ENCODE measurements at regions not wholly inside any gene's neighbourhood (a gene's known extent, or its start where the extent isn't known, plus 50 kb on each side); places are given as distances from the start of the nearest gene placed in this dataset.

GRCh38 chr6:22807818-22808217 is 238.5 kb downstream of the HDGFL1 start:
- no peak for DNase-seq (ENCODE audit: low read depth in 2 of 2)

DNA sequence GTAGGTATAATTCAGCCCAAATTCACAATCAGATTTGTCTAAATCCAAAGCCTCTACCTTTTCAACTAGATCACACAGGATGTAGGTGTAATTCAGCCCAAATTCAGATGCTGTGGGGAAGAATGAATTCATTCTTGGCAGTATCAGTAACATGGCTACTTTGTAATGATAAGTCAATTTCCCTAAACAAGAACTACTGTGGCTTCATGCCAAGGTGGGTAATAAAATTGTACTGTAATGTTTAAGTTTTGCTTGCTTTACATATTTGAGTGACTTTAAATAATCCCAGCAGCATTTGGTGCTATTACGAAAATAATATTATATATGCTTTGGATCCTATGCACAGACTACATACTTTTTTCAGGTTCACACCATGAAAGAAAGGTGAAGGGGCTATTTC is 239.1 kb downstream of the HDGFL1 start:
- no peak for DNase-seq (ENCODE audit: low read depth in 2 of 2)

- no peak for DNase-seq (ENCODE audit: low read depth in 2 of 2)
Observed at GRCh38 chr6:22809370-22809769, 240.0 kb downstream of the HDGFL1 start.

GRCh38 chr6:22819209-22819608 is 249.8 kb downstream of the HDGFL1 start:
- no peak for DNase-seq (ENCODE audit: low read depth in 2 of 2)

GRCh38 chr6:22821664-22822320 is 252.4 kb downstream of the HDGFL1 start:
- DNase-seq (ENCODE audit: low read depth in 2 of 2) = peak; percentile 58 to 68

GRCh38 chr6:22825210-22825609 is 255.8 kb downstream of the HDGFL1 start:
- DNase-seq (ENCODE audit: low read depth in 2 of 2) = no peak

- DNase-seq (ENCODE audit: low read depth in 2 of 2) = peak in 1 of 2 experiments; percentile 20
Observed at GRCh38 chr6:22826961-22827360, 257.6 kb downstream of the HDGFL1 start.

DNA sequence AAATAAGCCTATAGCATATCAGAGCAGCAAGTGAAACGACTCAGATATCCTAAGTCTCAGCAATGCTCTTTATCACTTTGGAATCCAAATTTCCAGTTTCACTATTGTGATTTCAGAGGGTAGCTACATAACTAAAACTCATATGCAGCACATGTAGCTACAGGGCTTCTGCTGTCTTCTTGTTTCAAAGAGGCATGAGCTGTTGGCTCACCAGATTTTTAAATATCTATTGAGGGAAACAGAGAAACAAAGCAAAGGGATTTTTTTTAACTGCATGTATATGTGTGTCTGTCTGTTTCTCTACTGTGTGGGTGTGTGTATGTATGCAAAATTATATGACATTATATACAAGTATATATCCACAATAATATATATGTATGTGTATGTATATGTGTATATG is 258.4 kb downstream of the HDGFL1 start:
- no peak for DNase-seq (ENCODE audit: low read depth in 2 of 2)

GRCh38 chr6:22828179-22829062 is 259.1 kb downstream of the HDGFL1 start:
- DNase-seq (ENCODE audit: low read depth in 2 of 2) = peak; percentile 95 to 97

GRCh38 chr6:22829070-22829469 is 259.7 kb downstream of the HDGFL1 start:
- no peak for DNase-seq (ENCODE audit: low read depth in 2 of 2)

GRCh38 chr6:22830463-22830862 is 261.1 kb downstream of the HDGFL1 start:
- no peak for DNase-seq (ENCODE audit: low read depth in 2 of 2)

DNA sequence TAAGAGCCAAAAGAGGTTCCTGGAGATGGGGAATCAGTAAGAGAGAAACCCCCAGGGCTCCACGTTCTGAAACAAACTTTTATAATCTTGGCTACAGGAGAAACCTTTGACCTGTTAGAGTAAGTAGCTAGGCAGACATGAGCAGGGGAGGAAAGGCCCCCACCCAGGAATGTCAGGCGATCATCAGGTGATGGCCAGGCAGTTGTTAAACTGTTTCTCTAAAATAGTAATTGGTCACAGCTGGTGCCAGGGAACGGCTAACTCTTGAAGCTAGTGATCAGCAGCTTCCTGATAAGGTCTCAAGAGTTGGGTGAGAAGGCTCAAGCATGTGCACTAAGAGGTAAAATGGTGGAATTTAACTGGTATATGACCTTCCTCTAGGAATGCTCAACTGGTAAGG is 263.8 kb downstream of the HDGFL1 start:
- DNase-seq (ENCODE audit: low read depth in 2 of 2) = no peak

DNA sequence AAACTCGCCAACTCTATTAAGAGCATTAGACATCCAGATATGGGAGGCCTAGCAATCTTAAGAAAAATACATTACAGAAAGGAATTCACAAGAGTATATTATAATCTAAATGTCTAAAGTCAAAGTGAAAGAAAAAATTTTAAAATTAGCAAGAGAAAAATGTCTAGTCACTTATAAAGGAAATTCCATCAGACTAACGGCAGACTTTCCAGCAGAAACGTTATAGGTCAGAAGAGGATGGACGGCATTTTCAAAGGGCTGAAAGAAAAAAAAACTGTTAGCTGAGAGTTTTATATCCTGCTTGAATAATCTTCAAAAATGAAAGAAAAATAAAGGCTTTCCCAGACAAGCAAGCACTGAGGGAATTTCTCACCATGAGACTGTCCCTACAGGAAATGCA is 269.0 kb downstream of the HDGFL1 start:
- DNase-seq (ENCODE audit: low read depth in 2 of 2) = no peak

- no peak for DNase-seq (ENCODE audit: low read depth in 2 of 2)
Observed at GRCh38 chr6:22845467-22845866, 276.1 kb downstream of the HDGFL1 start.

DNA sequence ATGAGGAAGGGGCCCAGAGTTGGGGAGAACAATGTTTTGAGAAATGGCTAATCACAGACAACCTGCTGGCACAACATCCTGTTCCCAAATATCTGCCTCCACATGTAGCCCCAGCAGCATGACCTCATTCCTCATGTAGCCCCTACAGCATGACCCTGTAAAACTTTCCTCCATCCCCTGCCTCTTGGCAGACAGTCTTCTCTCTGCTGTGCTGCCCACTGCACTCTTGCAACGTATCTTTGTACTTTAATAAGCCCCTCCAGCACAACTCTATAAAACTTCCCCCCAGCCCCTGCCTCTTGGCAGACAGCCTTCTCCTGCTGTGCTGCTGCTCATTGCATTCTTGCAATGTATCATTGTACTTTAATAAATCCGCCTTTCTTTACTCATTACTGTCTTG is 278.8 kb downstream of the HDGFL1 start:
- no peak for DNase-seq (ENCODE audit: low read depth in 2 of 2)

GRCh38 chr6:22849921-22850320 is 280.6 kb downstream of the HDGFL1 start:
- no peak for DNase-seq (ENCODE audit: low read depth in 2 of 2)

GRCh38 chr6:22852101-22852500 is 282.7 kb downstream of the HDGFL1 start:
- no peak for DNase-seq (ENCODE audit: low read depth in 2 of 2)

DNA sequence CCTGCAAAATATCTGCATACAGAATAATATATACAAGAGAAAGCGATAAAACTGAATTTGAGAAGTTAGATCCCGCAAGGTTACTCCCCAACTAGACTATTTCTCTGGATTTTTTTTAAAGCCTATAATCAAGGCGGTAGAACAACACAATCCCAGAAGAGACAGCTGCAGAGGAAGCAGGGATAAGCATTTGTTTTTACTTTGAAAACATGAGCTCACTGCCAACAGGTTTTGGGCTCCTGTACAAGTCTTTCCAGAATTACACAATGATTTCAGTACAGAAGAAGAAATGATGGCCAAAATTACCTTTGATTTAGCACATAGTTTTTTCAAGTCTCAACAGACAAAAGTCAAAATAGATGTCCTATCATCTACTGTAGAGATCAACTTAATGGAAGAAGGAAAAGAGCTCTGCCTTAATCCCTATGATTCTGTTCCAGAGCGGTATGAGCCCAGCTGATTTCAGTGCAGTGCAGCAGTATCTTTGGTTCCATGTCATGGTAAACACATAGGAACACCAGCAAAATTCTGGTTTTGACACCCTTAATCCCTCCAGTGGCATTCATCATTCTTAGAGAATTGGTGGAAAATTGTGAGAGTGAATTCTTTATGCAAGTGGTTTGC is 304.3 kb downstream of the HDGFL1 start:
- DNase-seq (ENCODE audit: low read depth in 2 of 2) = no peak

GRCh38 chr6:22875845-22876244 is 306.5 kb downstream of the HDGFL1 start:
- DNase-seq (ENCODE audit: low read depth in 2 of 2) = no peak

- DNase-seq (ENCODE audit: low read depth in 2 of 2) = no peak
Observed at GRCh38 chr6:22878324-22878701, 308.9 kb downstream of the HDGFL1 start.

DNA sequence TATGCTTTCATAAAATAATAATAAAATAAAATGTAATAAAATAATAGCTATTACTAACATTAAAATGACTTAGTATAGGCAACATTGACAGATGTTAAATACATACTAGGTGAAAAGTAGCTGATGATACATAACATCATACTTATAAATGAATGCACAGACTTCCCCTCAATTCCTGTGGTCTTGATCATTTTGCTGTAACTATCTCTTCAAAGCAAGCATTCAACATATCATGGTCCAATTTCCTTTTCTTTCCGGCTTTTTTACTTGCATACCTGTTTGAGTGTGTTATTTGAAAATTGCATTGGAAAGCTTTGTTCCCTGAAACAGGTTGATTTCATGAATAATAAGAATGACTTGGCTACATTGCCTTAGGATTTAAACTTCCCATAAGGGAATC is 309.3 kb downstream of the HDGFL1 start:
- DNase-seq (ENCODE audit: low read depth in 2 of 2) = no peak

DNA sequence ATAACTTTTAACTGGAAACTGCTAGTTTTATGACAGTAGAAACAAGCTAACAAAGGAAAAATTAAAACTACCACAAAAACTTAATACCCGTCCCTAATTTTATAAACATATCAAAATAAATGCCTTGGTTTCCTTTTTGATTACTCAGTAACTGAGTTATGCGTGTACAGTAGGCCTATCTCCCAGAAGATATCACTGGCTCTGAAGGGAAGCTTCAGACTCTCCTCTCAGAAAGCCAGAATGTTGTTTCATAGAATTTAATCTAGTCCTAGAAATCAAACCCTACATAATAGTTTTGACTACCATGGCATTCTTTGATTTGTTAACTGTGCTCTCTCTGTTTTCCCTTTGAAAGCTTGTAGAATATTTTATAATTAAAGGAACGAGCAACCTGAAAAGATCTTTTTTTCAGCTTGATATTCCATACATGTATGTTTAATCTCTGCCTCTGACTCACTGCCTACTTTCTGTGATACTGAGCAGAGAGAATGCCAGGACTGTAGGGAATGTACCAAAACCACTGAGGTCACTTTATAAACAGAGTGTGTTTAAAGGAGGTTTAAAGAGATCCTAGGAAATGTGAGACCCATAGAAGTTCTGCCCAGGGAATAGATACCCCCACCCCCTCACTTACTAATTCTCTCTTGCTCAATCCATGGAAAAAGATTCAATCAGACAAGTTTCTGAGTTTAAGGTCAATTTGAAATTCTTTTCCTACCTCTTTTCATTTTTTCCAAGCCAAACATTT is 311.5 kb downstream of the HDGFL1 start:
- DNase-seq (ENCODE audit: low read depth in 2 of 2) = peak; percentile 95 to 96
